Right lobe of liver (tissue), 4 donors: ENCODE measurements at regions not wholly inside any gene's neighbourhood (a gene's known extent, or its start where the extent isn't known, plus 50 kb on each side); places are given as distances from the start of the nearest gene placed in this dataset.
"Not testable (repeated sequence)": the region's sequence is repeated elsewhere in the genome, so short reads cannot be mapped to it uniquely, and the experiment has no call there.

Experiments used
- POLR2A ChIP-seq: fragments of 450-650 bp; IDR thresholded peaks from one replicate; pipeline ENCODE4 v1.6.1; 2017; ENCODE audit warnings: antibody characterized with exemption, mild to moderate bottlenecking
- TF ChIP-seq, protein P1 (sequence below), 4 donors: fragments of 200-600 bp in 3 of 4; fragments of 450-650 bp in 1 of 4; IDR thresholded peaks; one replicate each; pipeline versions ENCODE4 v1.5.1 to v1.8.0; 2016 to 2022; ENCODE audit warnings: antibody characterized with exemption in 4 of 4, mild to moderate bottlenecking in 2 of 4
- donor health status: DM: no; HTN: no; CAD: no.
- donor health status: DM: no; HTN: no; CAD: no.
- donor health status: DM: no; HTN: yes; CAD: no.

- TF ChIP-seq, protein P1, sequence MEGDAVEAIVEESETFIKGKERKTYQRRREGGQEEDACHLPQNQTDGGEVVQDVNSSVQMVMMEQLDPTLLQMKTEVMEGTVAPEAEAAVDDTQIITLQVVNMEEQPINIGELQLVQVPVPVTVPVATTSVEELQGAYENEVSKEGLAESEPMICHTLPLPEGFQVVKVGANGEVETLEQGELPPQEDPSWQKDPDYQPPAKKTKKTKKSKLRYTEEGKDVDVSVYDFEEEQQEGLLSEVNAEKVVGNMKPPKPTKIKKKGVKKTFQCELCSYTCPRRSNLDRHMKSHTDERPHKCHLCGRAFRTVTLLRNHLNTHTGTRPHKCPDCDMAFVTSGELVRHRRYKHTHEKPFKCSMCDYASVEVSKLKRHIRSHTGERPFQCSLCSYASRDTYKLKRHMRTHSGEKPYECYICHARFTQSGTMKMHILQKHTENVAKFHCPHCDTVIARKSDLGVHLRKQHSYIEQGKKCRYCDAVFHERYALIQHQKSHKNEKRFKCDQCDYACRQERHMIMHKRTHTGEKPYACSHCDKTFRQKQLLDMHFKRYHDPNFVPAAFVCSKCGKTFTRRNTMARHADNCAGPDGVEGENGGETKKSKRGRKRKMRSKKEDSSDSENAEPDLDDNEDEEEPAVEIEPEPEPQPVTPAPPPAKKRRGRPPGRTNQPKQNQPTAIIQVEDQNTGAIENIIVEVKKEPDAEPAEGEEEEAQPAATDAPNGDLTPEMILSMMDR (IDR thresholded peaks at IDR 0.05) = not testable (repeated sequence)
- not testable (repeated sequence) for TF ChIP-seq POLR2A
These were observed 216.3 kb upstream of the CCL2 start for GRCh38 chr17:34038786-34039185.
